ENCODE measurements at regions not wholly inside any gene's neighbourhood (a gene's known extent, or its start where the extent isn't known, plus 50 kb on each side); places are given as distances from the start of the nearest gene placed in this dataset.

DNA sequence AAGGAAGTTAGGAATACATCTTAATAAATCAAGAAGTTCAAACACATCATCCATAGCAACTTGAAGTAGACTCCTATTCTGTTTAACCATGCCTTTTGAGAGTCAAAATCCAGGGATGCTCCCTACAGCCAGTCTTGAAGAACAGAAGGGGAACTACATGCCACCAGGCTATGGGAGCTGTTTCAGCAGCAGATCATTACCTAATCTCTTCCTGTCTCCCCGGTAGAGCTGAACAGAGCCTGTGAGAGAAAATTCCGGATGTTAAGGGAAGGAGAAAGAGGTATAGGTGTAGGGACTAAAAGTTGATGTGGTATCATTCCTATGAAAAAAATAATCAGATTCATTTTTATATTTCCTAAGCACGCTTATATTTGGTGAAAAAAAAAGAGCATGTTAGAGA lies 352.2 kb downstream of the SPRY1 start:
- TF ChIP-seq TAF1 (IDR thresholded peaks at IDR 0.05; ENCODE audit: borderline replicate concordance, low read depth, low read length) (no peak), POLR2A (IDR thresholded peaks at IDR 0.05; ENCODE audit: low read depth, low read length) (no peak)

All from GM12892 (cell line).